CD4-positive, CD25-positive, alpha-beta regulatory T cell (primary cell): ENCODE measurements at regions not wholly inside any gene's neighbourhood (a gene's known extent, or its start where the extent isn't known, plus 50 kb on each side); places are given as distances from the start of the nearest gene placed in this dataset.

ENCODE experiments used
- ATAC-seq, 2 donors: fragments of 150-1000 bp; cut with Tn5 transposase; one replicate each; pipeline ENCODE4 v1.10.0; 2021; ENCODE audit warnings: low read depth in 2 of 2, moderate number of reproducible peaks in 2 of 2, moderate library complexity in 1 of 2
- DNase-seq, 3 donors: peaks; one replicate each; pipeline versions ENCODE4 v3.0.0 to v3.0.0-alpha.2; 2012 to 2022; ENCODE audit warnings: mixed read lengths in 1 of 3
- H3K27ac ChIP-seq: one replicate; pipeline ENCODE4 v1.7.0; 2013; ENCODE audit warnings: mild to moderate bottlenecking, low read length; ENCODE audit not compliant: insufficient read depth, poor library complexity, severe bottlenecking
- H3K27me3 ChIP-seq: one replicate; pipeline ENCODE4 v1.7.0; 2013; ENCODE audit warnings: low read length; ENCODE audit not compliant: control insufficient read depth, insufficient read depth
- H3K36me3 ChIP-seq: one replicate; pipeline ENCODE4 v1.7.0; 2013; ENCODE audit warnings: mild to moderate bottlenecking, low read length, moderate library complexity; ENCODE audit not compliant: control insufficient read depth, insufficient read depth
- H3K4me1 ChIP-seq: 2 replicates; pipeline ENCODE4 v1.7.0; 2013; ENCODE audit warnings: mild to moderate bottlenecking, low read length; ENCODE audit not compliant: insufficient read depth, control insufficient read depth, poor library complexity, severe bottlenecking
- H3K4me3 ChIP-seq: one replicate; pipeline ENCODE4 v1.7.0; 2013; ENCODE audit warnings: low read depth, mild to moderate bottlenecking, low read length, moderate library complexity
- H3K9me3 ChIP-seq, 2 experiments: 1 replicate in 1 of 2; 2 replicates in 1 of 2; pipeline ENCODE4 v1.7.0; 2013; ENCODE audit warnings: low read length in 2 of 2, mild to moderate bottlenecking in 1 of 2, moderate library complexity in 1 of 2; ENCODE audit not compliant: control insufficient read depth in 2 of 2
- H3K27ac Mint-ChIP-seq, 3 donors: one replicate each; pipeline ENCODE4 v1.8.0; 2020 to 2022; ENCODE audit warnings: mild to moderate bottlenecking in 3 of 3, mixed read lengths in 3 of 3, moderate library complexity in 2 of 3
- H3K27me3 Mint-ChIP-seq: one replicate; pipeline ENCODE4 v1.8.0; 2022; ENCODE audit warnings: mild to moderate bottlenecking, mixed read lengths
- H3K36me3 Mint-ChIP-seq: one replicate; pipeline ENCODE4 v1.8.0; 2020; ENCODE audit warnings: mixed read lengths
- H3K4me1 Mint-ChIP-seq, 4 donors: one replicate each; pipeline ENCODE4 v1.8.0; 2020 to 2022; ENCODE audit warnings: mixed read lengths in 4 of 4, mild to moderate bottlenecking in 1 of 4
- H3K4me3 Mint-ChIP-seq, 4 donors: one replicate each; pipeline ENCODE4 v1.8.0; 2020 to 2022; ENCODE audit warnings: mild to moderate bottlenecking in 4 of 4, mixed read lengths in 4 of 4, moderate library complexity in 3 of 4
- H3K9me3 Mint-ChIP-seq, 7 donors: one replicate each; pipeline ENCODE4 v1.8.0; 2020 to 2022; ENCODE audit warnings: mixed read lengths in 7 of 7, mild to moderate bottlenecking in 3 of 7, moderate library complexity in 2 of 7

GRCh38 chr15:93317772-93318171 is 228.8 kb upstream of the RGMA start:
- Mint-ChIP-seq H3K4me3 (no peak overlapping the region), H3K36me3 (no peaks in the 10 kb centered on the region), H3K9me3 (peaks cover 0 to 2% (median 0%) of the 10 kb centered on the region in 7 donors), H3K27ac (no peak overlapping the region), H3K27me3 (peaks cover 8% of the 10 kb centered on the region), H3K4me1 (no peaks in the 10 kb centered on the region)
- no peak overlapping the region for H3K27ac ChIP-seq
- H3K4me1 ChIP-seq: no peaks in the 10 kb centered on the region
- H3K36me3 ChIP-seq: no peaks in the 10 kb centered on the region
- H3K4me3 ChIP-seq: no peak overlapping the region
- no peaks in the 10 kb centered on the region for H3K9me3 ChIP-seq
- no peak for DNase-seq
- no peaks in the 10 kb centered on the region for H3K27me3 ChIP-seq
- ATAC-seq: no peak

GRCh38 chr15:93314245-93314644 is 225.2 kb upstream of the RGMA start:
- ATAC-seq: no peak
- no peaks in the 10 kb centered on the region for H3K4me1 Mint-ChIP-seq

GRCh38 chr15:93312891-93313486 is 224.0 kb upstream of the RGMA start:
- ATAC-seq (no peak), DNase-seq (no peak)
- H3K4me1 Mint-ChIP-seq: no peaks in the 10 kb centered on the region
- no peaks in the 10 kb centered on the region for H3K36me3 Mint-ChIP-seq
- no peaks in the 10 kb centered on the region for H3K36me3 ChIP-seq
- H3K4me3 Mint-ChIP-seq: no peak overlapping the region
- H3K27ac Mint-ChIP-seq: no peak overlapping the region
- no peak overlapping the region for H3K4me3 ChIP-seq
- no peaks in the 10 kb centered on the region for H3K9me3 ChIP-seq
- H3K27ac ChIP-seq: no peak overlapping the region
- no peaks in the 10 kb centered on the region for H3K27me3 ChIP-seq
- H3K9me3 Mint-ChIP-seq: no peaks in the 10 kb centered on the region
- peaks cover 8% of the 10 kb centered on the region for H3K27me3 Mint-ChIP-seq
- H3K4me1 ChIP-seq: no peaks in the 10 kb centered on the region

More at GRCh38 chr15:93314245-93314644, 225.2 kb upstream of the RGMA start:
- Histone ChIP-seq H3K4me3 (no peak overlapping the region), H3K27me3 (no peaks in the 10 kb centered on the region), H3K27ac (no peak overlapping the region), H3K4me1 (no peaks in the 10 kb centered on the region), H3K9me3 (no peaks in the 10 kb centered on the region), H3K36me3 (no peaks in the 10 kb centered on the region)
- H3K9me3 Mint-ChIP-seq: no peaks in the 10 kb centered on the region
- no peak overlapping the region for H3K4me3 Mint-ChIP-seq
- H3K36me3 Mint-ChIP-seq: no peaks in the 10 kb centered on the region
- no peak for DNase-seq
- H3K27me3 Mint-ChIP-seq: peaks cover 8% of the 10 kb centered on the region
- no peak overlapping the region for H3K27ac Mint-ChIP-seq

- H3K27ac Mint-ChIP-seq: no peak overlapping the region
- no peaks in the 10 kb centered on the region for H3K4me1 Mint-ChIP-seq
- ATAC-seq: no peak
- no peak overlapping the region for H3K4me3 ChIP-seq
- no peaks in the 10 kb centered on the region for H3K27me3 ChIP-seq
- no peak for DNase-seq
- H3K36me3 Mint-ChIP-seq: no peaks in the 10 kb centered on the region
- peaks cover 0 to 2% (median 0%) of the 10 kb centered on the region in 7 donors for H3K9me3 Mint-ChIP-seq
- H3K9me3 ChIP-seq: no peaks in the 10 kb centered on the region
- H3K4me3 Mint-ChIP-seq: no peak overlapping the region
- H3K36me3 ChIP-seq: no peaks in the 10 kb centered on the region
- H3K4me1 ChIP-seq: no peaks in the 10 kb centered on the region
- no peak overlapping the region for H3K27ac ChIP-seq
- H3K27me3 Mint-ChIP-seq: peaks cover 4% of the 10 kb centered on the region
Observed at GRCh38 chr15:93311620-93312019, 222.6 kb upstream of the RGMA start.

GRCh38 chr15:93308026-93308690 is 219.1 kb upstream of the RGMA start:
- H3K36me3 ChIP-seq: no peaks in the 10 kb centered on the region
- no peak overlapping the region for H3K27ac ChIP-seq
- peaks cover 0 to 4% (median 0%) of the 10 kb centered on the region in 7 donors for H3K9me3 Mint-ChIP-seq
- no peak for DNase-seq
- no peak overlapping the region for H3K27ac Mint-ChIP-seq
- H3K4me3 ChIP-seq: no peak overlapping the region
- no peaks in the 10 kb centered on the region for H3K27me3 ChIP-seq
- ATAC-seq: no peak
- no peaks in the 10 kb centered on the region for H3K9me3 ChIP-seq
- H3K27me3 Mint-ChIP-seq: no peaks in the 10 kb centered on the region
- no peaks in the 10 kb centered on the region for H3K4me1 ChIP-seq
- no peak overlapping the region for H3K4me3 Mint-ChIP-seq
- no peaks in the 10 kb centered on the region for H3K4me1 Mint-ChIP-seq
- no peaks in the 10 kb centered on the region for H3K36me3 Mint-ChIP-seq

GRCh38 chr15:93307513-93307912 is 218.5 kb upstream of the RGMA start:
- Mint-ChIP-seq H3K36me3 (no peaks in the 10 kb centered on the region), H3K27ac (no peak overlapping the region), H3K4me3 (no peak overlapping the region), H3K9me3 (peaks cover 0 to 4% (median 0%) of the 10 kb centered on the region in 7 donors), H3K4me1 (no peaks in the 10 kb centered on the region), H3K27me3 (no peaks in the 10 kb centered on the region)
- DNase-seq (no peak), ATAC-seq (no peak)
- no peak overlapping the region for H3K27ac ChIP-seq
- H3K4me1 ChIP-seq: no peaks in the 10 kb centered on the region
- no peaks in the 10 kb centered on the region for H3K36me3 ChIP-seq
- no peaks in the 10 kb centered on the region for H3K27me3 ChIP-seq
- H3K9me3 ChIP-seq: no peaks in the 10 kb centered on the region
- H3K4me3 ChIP-seq: no peak overlapping the region

GRCh38 chr15:93305306-93305705 is 216.3 kb upstream of the RGMA start:
- no peaks in the 10 kb centered on the region for H3K36me3 Mint-ChIP-seq
- H3K9me3 Mint-ChIP-seq: peaks cover 0 to 4% (median 0%) of the 10 kb centered on the region in 7 donors

More at GRCh38 chr15:93305306-93305705, 216.3 kb upstream of the RGMA start:
- H3K27me3 Mint-ChIP-seq: no peaks in the 10 kb centered on the region
- DNase-seq (no peak), ATAC-seq (no peak)
- Histone ChIP-seq H3K27ac (no peak overlapping the region), H3K4me1 (no peaks in the 10 kb centered on the region), H3K36me3 (no peaks in the 10 kb centered on the region), H3K27me3 (no peaks in the 10 kb centered on the region), H3K4me3 (no peak overlapping the region), H3K9me3 (no peaks in the 10 kb centered on the region)
- H3K4me1 Mint-ChIP-seq: no peaks in the 10 kb centered on the region
- no peak overlapping the region for H3K27ac Mint-ChIP-seq
- H3K4me3 Mint-ChIP-seq: no peak overlapping the region
